Sigmoid colon (tissue), 6 donors: ENCODE measurements at regions not wholly inside any gene's neighbourhood (a gene's known extent, or its start where the extent isn't known, plus 50 kb on each side); places are given as distances from the start of the nearest gene placed in this dataset.

ENCODE experiments used
- DNase-seq: peaks from one replicate; pipeline ENCODE4 v3.0.0-alpha.2; 2019
- H3K27ac ChIP-seq, 4 donors: fragments of 200-600 bp; sonication (generic); one replicate each; pipeline ENCODE4 v1.5.1; 2016 to 2019; ENCODE audit warnings: mild to moderate bottlenecking in 1 of 4
- H3K27me3 ChIP-seq, 3 donors: fragments of 200-600 bp; sonication (generic); one replicate each; pipeline ENCODE4 v1.5.1; 2019; ENCODE audit warnings: mild to moderate bottlenecking in 1 of 3
- H3K36me3 ChIP-seq, 4 donors: fragments of 200-600 bp; sonication (generic); one replicate each; pipeline ENCODE4 v1.5.1; 2016 to 2019
- H3K4me1 ChIP-seq, 4 donors: fragments of 200-600 bp; sonication (generic); one replicate each; pipeline ENCODE4 v1.5.1; 2017 to 2019
- H3K4me3 ChIP-seq, 4 donors: fragments of 200-600 bp; sonication (generic); one replicate each; pipeline ENCODE4 v1.5.1; 2017 to 2019; ENCODE audit warnings: mild to moderate bottlenecking in 2 of 4, moderate library complexity in 1 of 4
- H3K9me3 ChIP-seq, 4 donors: fragments of 200-600 bp in 3 of 4; sonication (generic) in 3 of 4; one replicate each; pipeline versions ENCODE4 v1.5.1 to v1.6.1; 2013 to 2019
- CTCF ChIP-seq, 4 experiments: fragments of 450-650 bp in 3 of 4; fragments of 200-600 bp in 1 of 4; IDR thresholded peaks; one replicate each; pipeline ENCODE4 v1.5.1; 2016 to 2019; ENCODE audit warnings: antibody characterized with exemption in 4 of 4, mild to moderate bottlenecking in 3 of 4, moderate library complexity in 2 of 4
- EP300 ChIP-seq, 4 donors: sonication (generic); formaldehyde crosslinking; IDR thresholded peaks; one replicate each; pipeline ENCODE4 v1.6.1; 2017; ENCODE audit warnings: antibody characterized with exemption in 4 of 4
- POLR2A ChIP-seq, 2 donors: fragments of 450-650 bp; IDR thresholded peaks; one replicate each; pipeline ENCODE4 v1.6.1; 2016; ENCODE audit warnings: antibody characterized with exemption in 2 of 2, mild to moderate bottlenecking in 2 of 2, moderate library complexity in 2 of 2
- POLR2AphosphoS5 ChIP-seq, 4 donors: sonication (generic); formaldehyde crosslinking; IDR thresholded peaks; one replicate each; pipeline ENCODE4 v1.6.1; 2017; ENCODE audit warnings: antibody characterized with exemption in 4 of 4
- WGBS, 2 donors: extraction: QIAGEN DNeasy Blood & Tissue Kit; methylation state at CpG; one replicate each; pipeline ENCODE4 v1.1.7; 2013; 5-methylcytosine and 5-hydroxymethylcytosine counted together
- intact Hi-C: fragments of 100-400 bp; cut with DNase I; formaldehyde crosslinking; loops from one replicate; pipeline ENCODE4 v1.15.1; 2023
- donor health status: healthy with polysubstance abuse.
- donor health status: healthy.

- H3K4me3 ChIP-seq, result no peak overlapping the region
- no peak overlapping the region for H3K27ac ChIP-seq
- H3K9me3 ChIP-seq, result no peaks in the 10 kb centered on the region
- TF ChIP-seq POLR2A (IDR thresholded peaks at IDR 0.05), result no peak
- no peak for TF ChIP-seq EP300 (IDR thresholded peaks at IDR 0.05)
- TF ChIP-seq CTCF (IDR thresholded peaks at IDR 0.05), result no peak
- TF ChIP-seq POLR2AphosphoS5 (IDR thresholded peaks at IDR 0.05), result no peak
- no peak for DNase-seq
- no peaks in the 10 kb centered on the region for H3K36me3 ChIP-seq
- H3K4me1 ChIP-seq, result peaks cover 0 to 26% (median 15%) of the 10 kb centered on the region in 4 donors
- H3K27me3 ChIP-seq, result no peaks in the 10 kb centered on the region
- intact Hi-C loops, result no loop called here
- WGBS, 2 donors, result 94 to 95% methylated on average over 1 of the region's 1 CpG
These were observed 62.7 kb upstream of the CREB5 start for GRCh38 chr7:28349637-28350036.

GRCh38 chr7:28350662-28351061 lies 61.7 kb upstream of the CREB5 start:
- intact Hi-C loops, result no loop called here
- WGBS, 2 donors, result 56 to 81% methylated on average over 4 of the region's 4 CpGs
- H3K9me3 ChIP-seq, result no peaks in the 10 kb centered on the region
- H3K36me3 ChIP-seq, result no peaks in the 10 kb centered on the region
- peaks cover 0 to 26% (median 15%) of the 10 kb centered on the region in 4 donors for H3K4me1 ChIP-seq
- no peak overlapping the region for H3K27ac ChIP-seq
- H3K27me3 ChIP-seq, result no peaks in the 10 kb centered on the region
- TF ChIP-seq POLR2AphosphoS5 (IDR thresholded peaks at IDR 0.05) (no peak), EP300 (IDR thresholded peaks at IDR 0.05) (no peak), POLR2A (IDR thresholded peaks at IDR 0.05) (no peak), CTCF (IDR thresholded peaks at IDR 0.05) (no peak)
- no peak overlapping the region for H3K4me3 ChIP-seq
- no peak for DNase-seq

GRCh38 chr7:28351450-28351849 lies 60.9 kb upstream of the CREB5 start:
- 80% methylated on average over 1 of the region's 1 CpG for WGBS, 2 donors
- Histone ChIP-seq H3K9me3 (no peaks in the 10 kb centered on the region), H3K27me3 (no peaks in the 10 kb centered on the region), H3K36me3 (no peaks in the 10 kb centered on the region), H3K27ac (no peak overlapping the region), H3K4me1 (peaks cover 0 to 24% (median 15%) of the 10 kb centered on the region in 4 donors), H3K4me3 (no peak overlapping the region)
- no peak for DNase-seq
- intact Hi-C loops, result no loop called here
- no peak for TF ChIP-seq POLR2AphosphoS5 (IDR thresholded peaks at IDR 0.05)
- TF ChIP-seq EP300 (IDR thresholded peaks at IDR 0.05), result no peak
- no peak for TF ChIP-seq POLR2A (IDR thresholded peaks at IDR 0.05)
- TF ChIP-seq CTCF (IDR thresholded peaks at IDR 0.05), result no peak

- WGBS, 2 donors, result 70 to 84% methylated on average over 8 of the region's 8 CpGs
- Histone ChIP-seq H3K27me3 (no peaks in the 10 kb centered on the region), H3K27ac (no peak overlapping the region), H3K4me3 (no peak overlapping the region), H3K36me3 (no peaks in the 10 kb centered on the region), H3K4me1 (no peaks in the 10 kb centered on the region), H3K9me3 (no peaks in the 10 kb centered on the region)
- intact Hi-C loops, result no loop called here
- TF ChIP-seq POLR2A (IDR thresholded peaks at IDR 0.05), result no peak
- TF ChIP-seq EP300 (IDR thresholded peaks at IDR 0.05), result no peak
- TF ChIP-seq POLR2AphosphoS5 (IDR thresholded peaks at IDR 0.05), result no peak
- no peak for TF ChIP-seq CTCF (IDR thresholded peaks at IDR 0.05)
- DNase-seq, result no peak
These were observed 57.5 kb upstream of the CREB5 start for GRCh38 chr7:28354601-28355402.
